K562 (cell line): ENCODE measurements at regions not wholly inside any gene's neighbourhood (a gene's known extent, or its start where the extent isn't known, plus 50 kb on each side); places are given as distances from the start of the nearest gene placed in this dataset.

Experiments
- CBFB ChIP-seq: sonication (generic); formaldehyde crosslinking; IDR thresholded peaks from 2 replicates; pipeline ENCODE4 v1.4.0; 2020; ENCODE audit warnings: mild to moderate bottlenecking, missing genetic modification reagents
- EP400 ChIP-seq: fragments of 450-650 bp; IDR thresholded peaks from 2 replicates; pipeline ENCODE4 v1.6.1; 2017; ENCODE audit warnings: antibody characterized with exemption, mild to moderate bottlenecking, moderate library complexity
- NFIC ChIP-seq: fragments of 450-650 bp; IDR thresholded peaks from 2 replicates; pipeline ENCODE4 v1.6.1; 2017; ENCODE audit warnings: mild to moderate bottlenecking, inconsistent platforms
- NONO ChIP-seq, 2 experiments: fragments of 200-400 bp in 1 of 2; fragments of 450-650 bp in 1 of 2; formaldehyde crosslinking in 1 of 2; IDR thresholded peaks; 2 replicates each; pipeline ENCODE4 v1.6.1; 2017; ENCODE audit warnings: low read depth in 2 of 2, mild to moderate bottlenecking in 2 of 2, moderate library complexity in 2 of 2, low read length in 1 of 2
- TAF15 ChIP-seq: fragments of 200-400 bp; formaldehyde crosslinking; IDR thresholded peaks from 2 replicates; pipeline ENCODE4 v1.6.1; 2017; ENCODE audit warnings: mild to moderate bottlenecking, low read depth, low read length, moderate library complexity
- TF ChIP-seq, protein P1 (sequence below): fragments of 450-650 bp; IDR thresholded peaks from 2 replicates; pipeline ENCODE4 v1.6.1; 2017; ENCODE audit warnings: antibody characterized with exemption, mild to moderate bottlenecking
- TF ChIP-seq, protein P2 (sequence below): sonication (generic); formaldehyde crosslinking; IDR thresholded peaks from 2 replicates; pipeline ENCODE4 v1.8.1; 2022; ENCODE audit warnings: missing genetic modification reagents
- TF ChIP-seq, protein P3 (sequence below): sonication (generic); formaldehyde crosslinking; IDR thresholded peaks from 2 replicates; pipeline ENCODE4 v1.8.0; 2022; ENCODE audit warnings: mild to moderate bottlenecking, low read depth, missing genetic modification reagents
- TF ChIP-seq, protein P4 (sequence below): sonication (generic); formaldehyde crosslinking; IDR thresholded peaks from 2 replicates; pipeline ENCODE4 v1.9.0; 2022; ENCODE audit warnings: mild to moderate bottlenecking, missing genetic modification reagents
- TF ChIP-seq, protein P5 (sequence below), 3 experiments: IDR thresholded peaks in 2 of 3; conservative IDR thresholded peaks in 1 of 3; 2 replicates each; pipeline ENCODE4 v1.5.1; 2011 to 2012; ENCODE audit warnings: low read length in 3 of 3, mild to moderate bottlenecking in 3 of 3, control low read depth in 2 of 3, improper control_type of control experiment in 1 of 3, inconsistent platforms in 1 of 3, low read depth in 1 of 3, mixed read lengths in 1 of 3, moderate library complexity in 1 of 3; ENCODE audit not compliant: insufficient read depth in 2 of 3
- TF ChIP-seq, protein P6 (sequence below): fragments of 250-450 bp; sonication (Bioruptor Pico); IDR thresholded peaks from 2 replicates; pipeline ENCODE4 v1.8.0; 2022; ENCODE audit warnings: inconsistent platforms

DNA sequence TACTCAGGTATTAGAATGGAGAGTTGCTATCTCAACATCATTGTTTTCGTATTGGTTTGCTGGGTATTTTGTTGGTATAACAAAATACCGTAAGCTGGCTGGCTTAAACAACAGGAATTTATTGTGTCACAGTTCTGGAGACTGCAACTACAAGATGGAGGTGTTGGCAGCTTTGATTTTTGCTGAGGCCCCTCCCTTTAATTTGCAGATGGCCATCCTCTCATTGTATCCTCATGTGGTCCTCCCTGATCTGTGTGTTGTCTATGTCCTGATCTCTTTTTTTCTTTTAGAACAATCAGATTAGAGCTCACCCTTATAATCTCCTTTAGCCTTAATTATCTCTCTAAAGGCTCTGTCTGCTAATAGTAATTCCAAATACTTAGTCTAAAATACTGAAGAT lies 299.8 kb upstream of the GOLIM4 start:
- TF ChIP-seq, protein P1, sequence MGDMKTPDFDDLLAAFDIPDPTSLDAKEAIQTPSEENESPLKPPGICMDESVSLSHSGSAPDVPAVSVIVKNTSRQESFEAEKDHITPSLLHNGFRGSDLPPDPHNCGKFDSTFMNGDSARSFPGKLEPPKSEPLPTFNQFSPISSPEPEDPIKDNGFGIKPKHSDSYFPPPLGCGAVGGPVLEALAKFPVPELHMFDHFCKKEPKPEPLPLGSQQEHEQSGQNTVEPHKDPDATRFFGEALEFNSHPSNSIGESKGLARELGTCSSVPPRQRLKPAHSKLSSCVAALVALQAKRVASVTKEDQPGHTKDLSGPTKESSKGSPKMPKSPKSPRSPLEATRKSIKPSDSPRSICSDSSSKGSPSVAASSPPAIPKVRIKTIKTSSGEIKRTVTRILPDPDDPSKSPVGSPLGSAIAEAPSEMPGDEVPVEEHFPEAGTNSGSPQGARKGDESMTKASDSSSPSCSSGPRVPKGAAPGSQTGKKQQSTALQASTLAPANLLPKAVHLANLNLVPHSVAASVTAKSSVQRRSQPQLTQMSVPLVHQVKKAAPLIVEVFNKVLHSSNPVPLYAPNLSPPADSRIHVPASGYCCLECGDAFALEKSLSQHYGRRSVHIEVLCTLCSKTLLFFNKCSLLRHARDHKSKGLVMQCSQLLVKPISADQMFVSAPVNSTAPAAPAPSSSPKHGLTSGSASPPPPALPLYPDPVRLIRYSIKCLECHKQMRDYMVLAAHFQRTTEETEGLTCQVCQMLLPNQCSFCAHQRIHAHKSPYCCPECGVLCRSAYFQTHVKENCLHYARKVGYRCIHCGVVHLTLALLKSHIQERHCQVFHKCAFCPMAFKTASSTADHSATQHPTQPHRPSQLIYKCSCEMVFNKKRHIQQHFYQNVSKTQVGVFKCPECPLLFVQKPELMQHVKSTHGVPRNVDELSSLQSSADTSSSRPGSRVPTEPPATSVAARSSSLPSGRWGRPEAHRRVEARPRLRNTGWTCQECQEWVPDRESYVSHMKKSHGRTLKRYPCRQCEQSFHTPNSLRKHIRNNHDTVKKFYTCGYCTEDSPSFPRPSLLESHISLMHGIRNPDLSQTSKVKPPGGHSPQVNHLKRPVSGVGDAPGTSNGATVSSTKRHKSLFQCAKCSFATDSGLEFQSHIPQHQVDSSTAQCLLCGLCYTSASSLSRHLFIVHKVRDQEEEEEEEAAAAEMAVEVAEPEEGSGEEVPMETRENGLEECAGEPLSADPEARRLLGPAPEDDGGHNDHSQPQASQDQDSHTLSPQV, result no peak
- TF ChIP-seq TAF15 (no peak), NONO (IDR thresholded peaks at IDR 0.05; ENCODE audit: low read depth in 2 of 2, low read length in 1 of 2) (no peak), EP400 (no peak), NFIC (no peak), CBFB (CRISPR knock-in tag) (no peak)
- TF ChIP-seq, protein P2, sequence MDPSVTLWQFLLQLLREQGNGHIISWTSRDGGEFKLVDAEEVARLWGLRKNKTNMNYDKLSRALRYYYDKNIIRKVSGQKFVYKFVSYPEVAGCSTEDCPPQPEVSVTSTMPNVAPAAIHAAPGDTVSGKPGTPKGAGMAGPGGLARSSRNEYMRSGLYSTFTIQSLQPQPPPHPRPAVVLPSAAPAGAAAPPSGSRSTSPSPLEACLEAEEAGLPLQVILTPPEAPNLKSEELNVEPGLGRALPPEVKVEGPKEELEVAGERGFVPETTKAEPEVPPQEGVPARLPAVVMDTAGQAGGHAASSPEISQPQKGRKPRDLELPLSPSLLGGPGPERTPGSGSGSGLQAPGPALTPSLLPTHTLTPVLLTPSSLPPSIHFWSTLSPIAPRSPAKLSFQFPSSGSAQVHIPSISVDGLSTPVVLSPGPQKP (CRISPR knock-in tag), result no peak
- TF ChIP-seq, protein P3, sequence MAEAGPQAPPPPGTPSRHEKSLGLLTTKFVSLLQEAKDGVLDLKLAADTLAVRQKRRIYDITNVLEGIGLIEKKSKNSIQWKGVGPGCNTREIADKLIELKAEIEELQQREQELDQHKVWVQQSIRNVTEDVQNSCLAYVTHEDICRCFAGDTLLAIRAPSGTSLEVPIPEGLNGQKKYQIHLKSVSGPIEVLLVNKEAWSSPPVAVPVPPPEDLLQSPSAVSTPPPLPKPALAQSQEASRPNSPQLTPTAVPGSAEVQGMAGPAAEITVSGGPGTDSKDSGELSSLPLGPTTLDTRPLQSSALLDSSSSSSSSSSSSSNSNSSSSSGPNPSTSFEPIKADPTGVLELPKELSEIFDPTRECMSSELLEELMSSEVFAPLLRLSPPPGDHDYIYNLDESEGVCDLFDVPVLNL (CRISPR knock-in tag), result no peak
- TF ChIP-seq, protein P4, sequence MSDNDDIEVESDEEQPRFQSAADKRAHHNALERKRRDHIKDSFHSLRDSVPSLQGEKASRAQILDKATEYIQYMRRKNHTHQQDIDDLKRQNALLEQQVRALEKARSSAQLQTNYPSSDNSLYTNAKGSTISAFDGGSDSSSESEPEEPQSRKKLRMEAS (CRISPR knock-in tag), result no peak
- TF ChIP-seq, protein P5, sequence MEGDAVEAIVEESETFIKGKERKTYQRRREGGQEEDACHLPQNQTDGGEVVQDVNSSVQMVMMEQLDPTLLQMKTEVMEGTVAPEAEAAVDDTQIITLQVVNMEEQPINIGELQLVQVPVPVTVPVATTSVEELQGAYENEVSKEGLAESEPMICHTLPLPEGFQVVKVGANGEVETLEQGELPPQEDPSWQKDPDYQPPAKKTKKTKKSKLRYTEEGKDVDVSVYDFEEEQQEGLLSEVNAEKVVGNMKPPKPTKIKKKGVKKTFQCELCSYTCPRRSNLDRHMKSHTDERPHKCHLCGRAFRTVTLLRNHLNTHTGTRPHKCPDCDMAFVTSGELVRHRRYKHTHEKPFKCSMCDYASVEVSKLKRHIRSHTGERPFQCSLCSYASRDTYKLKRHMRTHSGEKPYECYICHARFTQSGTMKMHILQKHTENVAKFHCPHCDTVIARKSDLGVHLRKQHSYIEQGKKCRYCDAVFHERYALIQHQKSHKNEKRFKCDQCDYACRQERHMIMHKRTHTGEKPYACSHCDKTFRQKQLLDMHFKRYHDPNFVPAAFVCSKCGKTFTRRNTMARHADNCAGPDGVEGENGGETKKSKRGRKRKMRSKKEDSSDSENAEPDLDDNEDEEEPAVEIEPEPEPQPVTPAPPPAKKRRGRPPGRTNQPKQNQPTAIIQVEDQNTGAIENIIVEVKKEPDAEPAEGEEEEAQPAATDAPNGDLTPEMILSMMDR (IDR thresholded peaks at IDR 0.05 in 2 of 3, conservative IDR thresholded peaks at IDR 0.05 in 1 of 3; ENCODE audit: insufficient read depth in 2 of 3, low read depth in 1 of 3, low read length in 3 of 3), result no peak
- TF ChIP-seq, protein P6, sequence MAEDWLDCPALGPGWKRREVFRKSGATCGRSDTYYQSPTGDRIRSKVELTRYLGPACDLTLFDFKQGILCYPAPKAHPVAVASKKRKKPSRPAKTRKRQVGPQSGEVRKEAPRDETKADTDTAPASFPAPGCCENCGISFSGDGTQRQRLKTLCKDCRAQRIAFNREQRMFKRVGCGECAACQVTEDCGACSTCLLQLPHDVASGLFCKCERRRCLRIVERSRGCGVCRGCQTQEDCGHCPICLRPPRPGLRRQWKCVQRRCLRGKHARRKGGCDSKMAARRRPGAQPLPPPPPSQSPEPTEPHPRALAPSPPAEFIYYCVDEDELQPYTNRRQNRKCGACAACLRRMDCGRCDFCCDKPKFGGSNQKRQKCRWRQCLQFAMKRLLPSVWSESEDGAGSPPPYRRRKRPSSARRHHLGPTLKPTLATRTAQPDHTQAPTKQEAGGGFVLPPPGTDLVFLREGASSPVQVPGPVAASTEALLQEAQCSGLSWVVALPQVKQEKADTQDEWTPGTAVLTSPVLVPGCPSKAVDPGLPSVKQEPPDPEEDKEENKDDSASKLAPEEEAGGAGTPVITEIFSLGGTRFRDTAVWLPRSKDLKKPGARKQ (CRISPR knock-in tag), result no peak
